Muscle layer of colon (tissue), 2 donors: ENCODE measurements at regions not wholly inside any gene's neighbourhood (a gene's known extent, or its start where the extent isn't known, plus 50 kb on each side); places are given as distances from the start of the nearest gene placed in this dataset.

Source experiments
- H3K27ac ChIP-seq: one replicate; pipeline ENCODE4 v1.7.0; 2013; ENCODE audit warnings: low read depth, mild to moderate bottlenecking, low read length, moderate library complexity
- H3K27me3 ChIP-seq, 2 donors: one replicate each; pipeline ENCODE4 v1.7.0; 2013; ENCODE audit warnings: low read length in 2 of 2, mild to moderate bottlenecking in 2 of 2; ENCODE audit not compliant: insufficient read depth in 2 of 2, control insufficient read depth in 1 of 2
- H3K36me3 ChIP-seq: one replicate; pipeline ENCODE4 v1.7.0; 2013; ENCODE audit warnings: mild to moderate bottlenecking, low read length; ENCODE audit not compliant: insufficient read depth
- H3K4me1 ChIP-seq: one replicate; pipeline ENCODE4 v1.7.0; 2013; ENCODE audit warnings: mild to moderate bottlenecking, low read length; ENCODE audit not compliant: insufficient read depth
- H3K4me3 ChIP-seq, 2 donors: one replicate each; pipeline ENCODE4 v1.7.0; 2013; ENCODE audit warnings: low read length in 2 of 2, low read depth in 1 of 2, mild to moderate bottlenecking in 1 of 2, moderate library complexity in 1 of 2
- H3K9ac ChIP-seq: one replicate; pipeline ENCODE4 v1.7.0; 2013; ENCODE audit warnings: low read length
- H3K9me3 ChIP-seq: one replicate; pipeline ENCODE4 v1.7.0; 2013; ENCODE audit warnings: mild to moderate bottlenecking, low read length
- donor health status: abdominal sarcoma.
- donor health status: Adenocarcinoma of cecum.

DNA sequence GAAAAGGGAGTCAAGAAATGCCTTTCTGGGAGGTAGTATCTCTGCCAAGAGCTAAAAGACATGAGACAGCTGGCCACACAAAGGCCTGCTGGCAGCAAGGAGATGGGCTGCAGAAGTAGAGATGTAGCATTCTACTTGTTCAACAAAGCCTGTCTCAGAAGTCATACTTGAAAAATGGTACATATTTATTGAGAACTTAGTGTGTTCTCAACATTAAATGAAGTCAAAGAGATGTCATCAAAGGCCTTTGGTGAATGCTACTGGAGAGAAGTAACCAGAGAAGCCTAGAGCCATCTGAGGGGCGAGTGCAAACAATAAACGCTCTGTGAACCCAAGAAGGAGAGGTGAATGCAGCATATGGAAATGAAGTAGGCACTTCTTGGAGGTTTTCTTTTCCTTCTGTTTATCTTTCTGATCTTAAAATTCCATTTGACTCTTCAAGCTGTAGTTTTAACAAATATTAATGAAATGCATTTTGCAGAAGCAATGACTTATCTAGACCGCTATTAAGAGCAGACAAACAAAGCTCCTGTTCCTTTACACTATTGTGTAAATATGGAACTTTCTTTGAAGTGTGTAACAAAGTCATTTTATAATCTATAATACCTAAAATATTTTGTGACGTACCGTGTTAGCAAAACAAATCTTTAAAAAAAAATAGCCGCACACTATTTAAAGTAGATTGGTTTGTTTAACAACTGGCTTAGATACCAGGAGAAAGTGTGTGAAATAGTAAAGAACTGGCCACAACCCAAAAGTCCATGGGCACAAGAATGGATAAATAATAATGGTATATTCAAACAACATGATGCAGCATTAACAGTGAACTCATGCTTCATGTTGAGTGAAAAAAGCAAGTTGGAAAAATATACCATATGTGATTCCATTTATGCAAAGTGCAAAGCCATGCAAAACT lies 70.2 kb downstream of the ZNF608 start:
- H3K9me3 ChIP-seq, result no peaks in the 10 kb centered on the region
- H3K27me3 ChIP-seq, result no peaks in the 10 kb centered on the region
- H3K4me3 ChIP-seq, result no peak overlapping the region
- H3K9ac ChIP-seq, result no peak overlapping the region
- no peaks in the 10 kb centered on the region for H3K36me3 ChIP-seq
- H3K4me1 ChIP-seq, result peaks cover 60% of the 10 kb centered on the region
- peak overlapping the region; percentile 19 for H3K27ac ChIP-seq

- no peaks in the 10 kb centered on the region for H3K9me3 ChIP-seq
- no peak overlapping the region for H3K4me3 ChIP-seq
- no peaks in the 10 kb centered on the region for H3K27me3 ChIP-seq
- H3K9ac ChIP-seq, result no peak overlapping the region
- H3K36me3 ChIP-seq, result no peaks in the 10 kb centered on the region
- peaks cover 57% of the 10 kb centered on the region for H3K4me1 ChIP-seq
- no peak overlapping the region for H3K27ac ChIP-seq
Observed at GRCh38 chr5:124671193-124671592, 75.2 kb downstream of the ZNF608 start.

DNA sequence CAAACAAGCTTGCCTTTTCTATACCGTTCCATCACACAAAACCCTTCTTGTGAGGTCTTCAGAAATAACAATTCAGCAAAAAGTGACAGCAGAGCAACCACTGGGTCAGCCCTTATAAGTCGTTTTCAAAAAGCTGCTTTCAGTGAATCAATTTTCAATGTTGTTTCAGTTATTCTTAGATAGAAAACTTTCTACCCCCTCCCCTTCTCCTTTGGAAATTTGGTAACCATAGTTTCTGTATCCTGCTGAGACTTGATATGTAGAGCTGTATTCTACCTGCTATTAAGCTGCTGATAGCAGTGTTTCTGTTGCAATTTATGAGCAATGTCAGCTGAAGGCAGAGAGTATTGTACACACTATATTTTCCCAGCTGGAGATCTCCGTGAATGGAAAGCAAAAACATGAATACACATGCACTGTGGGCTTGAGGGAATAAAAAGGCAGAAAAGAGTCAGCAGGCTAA lies 75.7 kb downstream of the ZNF608 start:
- no peaks in the 10 kb centered on the region for H3K9me3 ChIP-seq
- H3K4me3 ChIP-seq, result no peak overlapping the region
- H3K36me3 ChIP-seq, result no peaks in the 10 kb centered on the region
- peak overlapping the region; percentile 31 for H3K27ac ChIP-seq
- H3K27me3 ChIP-seq, result no peaks in the 10 kb centered on the region
- no peak overlapping the region for H3K9ac ChIP-seq
- H3K4me1 ChIP-seq, result peaks cover 52% of the 10 kb centered on the region

DNA sequence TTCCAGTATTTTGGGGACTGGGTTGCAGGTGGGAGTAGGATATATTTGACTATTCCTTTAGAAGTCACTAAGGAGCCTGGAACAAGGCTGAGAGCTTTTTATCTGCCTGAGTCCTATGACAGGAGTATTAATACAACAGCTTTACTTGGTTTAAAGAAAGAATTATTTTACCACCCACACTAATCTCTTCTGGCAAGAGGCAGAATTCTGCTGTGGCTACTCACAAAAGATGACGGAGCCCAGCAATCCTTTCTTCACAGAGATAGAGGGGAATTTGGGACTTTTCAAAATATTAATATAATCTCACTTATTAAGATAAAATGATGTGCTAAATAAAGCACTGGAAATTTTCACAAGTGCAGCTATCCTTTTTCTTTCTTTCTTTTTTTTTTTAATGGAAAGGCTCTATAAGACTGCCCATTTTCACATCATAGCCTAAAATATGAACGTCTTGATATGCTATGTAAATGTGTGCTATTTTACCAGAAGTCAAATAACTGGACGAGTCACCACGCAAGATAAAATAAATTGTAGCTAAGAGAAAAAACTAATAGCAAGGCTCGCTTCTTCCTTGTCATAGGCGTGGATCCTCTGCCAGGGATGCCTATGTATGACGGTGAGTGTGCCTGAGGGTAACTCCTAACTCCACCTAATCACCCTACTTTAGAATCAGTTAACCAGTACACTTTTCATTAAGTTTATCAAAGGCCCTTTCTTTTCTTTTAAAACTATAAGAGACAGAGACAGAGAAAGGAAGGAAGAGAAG lies 76.3 kb downstream of the ZNF608 start:
- Histone ChIP-seq H3K4me1 (peaks cover 49% of the 10 kb centered on the region), H3K4me3 (no peak overlapping the region), H3K27me3 (no peaks in the 10 kb centered on the region), H3K9me3 (no peaks in the 10 kb centered on the region), H3K36me3 (no peaks in the 10 kb centered on the region), H3K9ac (no peak overlapping the region), H3K27ac (peak overlapping the region; percentile 31)

GRCh38 chr5:124669300-124669648 lies 77.2 kb downstream of the ZNF608 start:
- Histone ChIP-seq H3K4me1 (peaks cover 49% of the 10 kb centered on the region), H3K36me3 (no peaks in the 10 kb centered on the region), H3K9ac (no peak overlapping the region), H3K27ac (no peak overlapping the region), H3K27me3 (no peaks in the 10 kb centered on the region), H3K4me3 (no peak overlapping the region), H3K9me3 (no peaks in the 10 kb centered on the region)

DNA sequence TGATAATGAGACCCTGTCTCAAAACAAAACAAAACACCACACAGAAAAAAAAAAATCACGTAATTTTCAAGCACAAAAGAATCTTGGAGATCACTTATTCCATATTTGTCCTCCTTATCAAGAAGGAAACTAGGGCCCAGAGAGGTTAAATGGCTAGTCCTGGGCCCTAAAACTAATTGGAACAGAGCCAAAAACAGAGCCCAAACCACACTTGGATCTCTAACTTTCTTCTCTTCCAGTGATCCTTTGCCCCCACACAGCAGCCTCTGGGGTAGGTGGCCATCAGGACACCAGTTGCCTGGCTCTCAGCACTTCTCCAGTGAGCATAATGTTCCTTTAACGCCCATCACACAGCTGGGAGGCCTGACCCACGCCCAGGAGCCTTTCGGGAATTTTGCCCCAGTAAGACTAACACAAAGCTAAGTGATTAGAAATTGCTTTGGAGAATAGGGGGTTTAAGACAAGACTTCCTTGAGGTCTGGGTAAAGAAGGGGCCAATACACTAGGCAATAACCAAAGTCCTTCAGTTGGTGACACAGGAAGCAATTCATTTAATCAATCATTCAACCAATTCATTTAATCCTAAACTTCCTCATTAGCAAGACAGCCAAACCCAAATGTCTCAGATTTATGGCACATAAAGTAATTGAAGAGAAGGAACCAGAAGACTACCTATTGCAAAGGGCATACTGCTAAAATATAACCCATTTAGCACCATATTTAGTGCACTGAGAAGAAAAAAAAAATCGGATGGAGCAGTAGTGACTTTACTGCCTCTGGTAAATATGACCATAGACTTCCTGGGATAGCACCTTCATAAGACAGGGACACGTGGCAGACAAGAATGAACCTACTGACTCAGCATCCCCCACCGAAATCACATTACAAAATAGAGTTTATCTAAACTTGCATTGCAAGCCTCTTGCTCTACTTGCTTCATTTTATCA lies 77.8 kb downstream of the ZNF608 start:
- H3K36me3 ChIP-seq, result no peaks in the 10 kb centered on the region
- H3K4me3 ChIP-seq, result no peak overlapping the region
- no peaks in the 10 kb centered on the region for H3K27me3 ChIP-seq
- no peaks in the 10 kb centered on the region for H3K9me3 ChIP-seq
- H3K4me1 ChIP-seq, result peaks cover 49% of the 10 kb centered on the region
- no peak overlapping the region for H3K27ac ChIP-seq
- no peak overlapping the region for H3K9ac ChIP-seq

DNA sequence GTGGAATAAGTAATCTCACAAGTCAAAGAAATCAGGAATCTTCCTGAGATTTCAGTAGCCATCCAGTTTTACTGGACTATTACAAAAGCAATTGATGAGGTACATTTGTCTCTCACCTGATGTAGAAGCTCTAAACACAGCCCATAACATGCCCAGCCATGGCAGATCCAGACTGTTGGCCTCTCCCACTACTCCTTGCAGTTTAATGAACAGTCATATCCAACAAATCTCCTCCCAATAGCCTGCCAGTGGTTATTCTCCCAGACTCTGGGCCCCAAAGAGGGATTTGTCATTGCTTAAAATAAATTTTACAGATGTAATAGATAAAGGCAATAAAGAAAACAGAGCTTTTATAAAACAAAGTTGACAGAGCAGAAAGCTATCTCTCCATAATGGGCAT lies 80.8 kb downstream of the ZNF608 start:
- H3K9me3 ChIP-seq, result no peaks in the 10 kb centered on the region
- H3K27ac ChIP-seq, result no peak overlapping the region
- no peak overlapping the region for H3K9ac ChIP-seq
- peaks cover 55% of the 10 kb centered on the region for H3K4me1 ChIP-seq
- H3K27me3 ChIP-seq, result no peaks in the 10 kb centered on the region
- no peaks in the 10 kb centered on the region for H3K36me3 ChIP-seq
- no peak overlapping the region for H3K4me3 ChIP-seq

DNA sequence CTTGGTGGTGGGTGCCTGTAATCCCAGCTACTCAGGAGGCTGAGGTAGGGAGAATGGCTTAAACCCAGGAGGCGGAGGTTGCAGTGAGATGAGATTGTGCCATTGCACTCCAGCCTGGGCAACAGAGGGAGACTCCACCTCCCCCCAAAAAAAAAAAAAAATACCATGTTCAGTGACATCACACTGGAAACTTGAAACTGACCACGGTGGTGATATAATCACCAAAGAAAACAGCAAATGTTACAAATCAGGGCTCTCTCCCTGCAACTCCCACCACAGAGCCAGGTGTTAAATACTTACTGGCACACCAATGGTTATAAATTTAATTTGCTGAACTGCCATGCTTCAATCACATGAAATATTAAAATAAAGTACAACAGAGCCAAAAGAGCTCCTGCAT lies 81.4 kb downstream of the ZNF608 start:
- no peak overlapping the region for H3K4me3 ChIP-seq
- no peak overlapping the region for H3K27ac ChIP-seq
- H3K9ac ChIP-seq, result no peak overlapping the region
- no peaks in the 10 kb centered on the region for H3K36me3 ChIP-seq
- peaks cover 55% of the 10 kb centered on the region for H3K4me1 ChIP-seq
- no peaks in the 10 kb centered on the region for H3K9me3 ChIP-seq
- no peaks in the 10 kb centered on the region for H3K27me3 ChIP-seq

DNA sequence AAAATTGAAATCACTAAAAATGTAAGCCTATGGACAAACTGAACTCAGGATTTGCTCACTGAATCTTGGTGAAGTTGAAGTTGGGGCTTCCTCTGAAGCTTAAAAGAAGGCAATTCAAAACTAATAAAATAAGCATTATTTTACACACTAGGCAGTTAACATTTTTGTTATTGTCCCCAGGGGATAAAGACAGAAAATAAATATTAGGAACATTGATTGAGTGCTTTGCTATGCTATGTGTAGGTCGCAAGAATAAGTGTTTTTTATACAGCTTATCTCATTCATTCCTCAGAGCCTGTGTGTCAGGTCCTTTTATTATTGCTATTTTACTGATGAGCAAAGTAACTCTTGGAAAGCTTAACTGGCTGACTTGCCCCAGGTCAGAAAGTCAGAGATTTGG lies 82.2 kb downstream of the ZNF608 start:
- H3K9ac ChIP-seq, result no peak overlapping the region
- peaks cover 55% of the 10 kb centered on the region for H3K4me1 ChIP-seq
- no peaks in the 10 kb centered on the region for H3K36me3 ChIP-seq
- no peaks in the 10 kb centered on the region for H3K9me3 ChIP-seq
- H3K27ac ChIP-seq, result no peak overlapping the region
- H3K27me3 ChIP-seq, result no peaks in the 10 kb centered on the region
- H3K4me3 ChIP-seq, result no peak overlapping the region

DNA sequence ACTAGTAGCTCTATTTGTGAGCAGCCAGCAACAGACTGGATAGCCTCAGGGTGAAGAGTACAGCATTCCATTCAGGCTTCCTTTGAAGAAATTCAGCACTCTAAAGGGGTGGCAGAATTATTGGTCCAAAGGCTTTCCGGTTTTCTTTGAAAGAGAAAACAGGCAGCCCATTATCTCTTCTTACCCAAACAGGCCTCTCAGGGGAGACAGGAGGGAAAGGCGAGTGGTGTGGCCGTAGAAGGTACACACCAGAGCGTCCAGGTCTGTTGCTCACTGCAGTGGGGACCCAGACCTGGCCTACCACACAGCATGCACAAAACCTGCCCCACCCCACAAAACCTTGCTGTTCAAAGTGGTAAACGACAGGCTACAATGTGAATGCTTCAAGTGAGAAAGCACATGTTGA lies 83.3 kb downstream of the ZNF608 start:
- Histone ChIP-seq H3K9ac (no peak overlapping the region), H3K27ac (peak overlapping the region; percentile 17), H3K4me1 (peaks cover 50% of the 10 kb centered on the region)

More for the DNA sequence above, 83.3 kb downstream of the ZNF608 start:
- Histone ChIP-seq H3K4me3 (no peak overlapping the region), H3K27me3 (no peaks in the 10 kb centered on the region), H3K36me3 (no peaks in the 10 kb centered on the region), H3K9me3 (no peaks in the 10 kb centered on the region)
